Lower leg skin (tissue), 4 donors: ENCODE measurements at regions not wholly inside any gene's neighbourhood (a gene's known extent, or its start where the extent isn't known, plus 50 kb on each side); places are given as distances from the start of the nearest gene placed in this dataset.

ENCODE experiments used
- DNase-seq, 2 donors: peaks; one replicate each; pipeline ENCODE4 v3.0.0-alpha.2; 2019; ENCODE audit warnings: low spot score in 2 of 2
- H3K4me3 ChIP-seq: fragments of 200-600 bp; sonication (generic); 2 replicates; pipeline ENCODE4 v1.5.1; 2017; ENCODE audit warnings: mild to moderate bottlenecking, low read depth; ENCODE audit not compliant: poor library complexity, severe bottlenecking
- POLR2A ChIP-seq, 2 donors: fragments of 450-650 bp; IDR thresholded peaks; one replicate each; pipeline ENCODE4 v1.6.1; 2016 to 2017; ENCODE audit warnings: antibody characterized with exemption in 2 of 2, mild to moderate bottlenecking in 1 of 2, moderate library complexity in 1 of 2
- WGBS, 2 donors: methylation state at CpG; one replicate each; pipeline ENCODE4 v1.1.5; 2018; 5-methylcytosine and 5-hydroxymethylcytosine counted together
- intact Hi-C: fragments of 100-400 bp; cut with DNase I; formaldehyde crosslinking; loops from one replicate; pipeline ENCODE4 v1.15.0; 2023; ENCODE audit warnings: low total_unique reads
- TF ChIP-seq, protein P1 (sequence below), 3 donors: fragments of 450-650 bp; IDR thresholded peaks; one replicate each; pipeline ENCODE4 v1.5.1; 2016; ENCODE audit warnings: antibody characterized with exemption in 3 of 3, mild to moderate bottlenecking in 3 of 3, moderate library complexity in 2 of 3

DNA sequence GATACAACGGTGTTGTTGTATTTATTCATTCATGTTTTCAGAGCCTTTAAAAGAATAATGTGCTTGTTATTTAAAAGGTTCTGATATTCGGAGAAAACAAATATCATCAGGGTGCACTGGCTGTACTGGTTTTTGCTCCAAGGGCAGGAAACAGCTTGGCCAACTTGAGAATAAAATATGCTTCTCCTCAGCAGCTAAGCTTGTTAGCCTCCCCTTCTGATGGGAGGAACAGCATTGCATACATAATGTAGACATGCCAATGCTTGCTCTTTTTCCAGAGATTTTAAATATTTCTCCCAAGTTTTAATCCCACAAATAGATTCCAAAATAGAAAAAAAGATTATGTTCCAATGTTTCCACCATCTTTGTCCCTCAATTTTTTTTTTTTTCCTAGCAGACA, 87.6 kb upstream of the RPL34 start:
- 40 to 42% methylated on average over 2 of the region's 2 CpGs for WGBS, 2 donors
- TF ChIP-seq, protein P1, sequence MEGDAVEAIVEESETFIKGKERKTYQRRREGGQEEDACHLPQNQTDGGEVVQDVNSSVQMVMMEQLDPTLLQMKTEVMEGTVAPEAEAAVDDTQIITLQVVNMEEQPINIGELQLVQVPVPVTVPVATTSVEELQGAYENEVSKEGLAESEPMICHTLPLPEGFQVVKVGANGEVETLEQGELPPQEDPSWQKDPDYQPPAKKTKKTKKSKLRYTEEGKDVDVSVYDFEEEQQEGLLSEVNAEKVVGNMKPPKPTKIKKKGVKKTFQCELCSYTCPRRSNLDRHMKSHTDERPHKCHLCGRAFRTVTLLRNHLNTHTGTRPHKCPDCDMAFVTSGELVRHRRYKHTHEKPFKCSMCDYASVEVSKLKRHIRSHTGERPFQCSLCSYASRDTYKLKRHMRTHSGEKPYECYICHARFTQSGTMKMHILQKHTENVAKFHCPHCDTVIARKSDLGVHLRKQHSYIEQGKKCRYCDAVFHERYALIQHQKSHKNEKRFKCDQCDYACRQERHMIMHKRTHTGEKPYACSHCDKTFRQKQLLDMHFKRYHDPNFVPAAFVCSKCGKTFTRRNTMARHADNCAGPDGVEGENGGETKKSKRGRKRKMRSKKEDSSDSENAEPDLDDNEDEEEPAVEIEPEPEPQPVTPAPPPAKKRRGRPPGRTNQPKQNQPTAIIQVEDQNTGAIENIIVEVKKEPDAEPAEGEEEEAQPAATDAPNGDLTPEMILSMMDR (IDR thresholded peaks at IDR 0.05): no peak
- TF ChIP-seq POLR2A (IDR thresholded peaks at IDR 0.05): no peak
- intact Hi-C loops: no loop called here
- no peak overlapping the region for H3K4me3 ChIP-seq
- no peak for DNase-seq

DNA sequence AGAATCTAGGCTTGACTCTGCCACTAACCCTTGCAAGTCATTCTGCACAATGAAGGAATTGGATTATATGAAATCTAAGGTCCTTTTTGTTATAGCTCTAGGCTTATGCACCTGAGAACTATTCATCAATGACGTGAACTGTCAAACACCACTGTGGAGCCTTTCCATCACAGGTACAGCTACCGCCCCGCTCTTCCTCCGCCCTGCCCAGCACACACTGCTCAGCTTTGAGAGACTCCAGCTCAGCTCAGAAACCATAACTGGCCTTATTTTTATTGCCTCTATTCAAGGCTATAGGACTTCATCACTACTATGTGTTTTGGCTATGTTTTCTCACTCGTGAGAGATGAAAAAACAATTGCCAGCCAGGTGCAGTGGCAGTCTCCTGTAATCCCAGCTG, 88.2 kb upstream of the RPL34 start:
- DNase-seq: no peak
- intact Hi-C loops: no loop called here
- H3K4me3 ChIP-seq: no peak overlapping the region
- TF ChIP-seq, protein P1 (IDR thresholded peaks at IDR 0.05): no peak
- no peak for TF ChIP-seq POLR2A (IDR thresholded peaks at IDR 0.05)
- WGBS, 2 donors: 71 to 81% methylated on average over 5 of the region's 5 CpGs

DNA sequence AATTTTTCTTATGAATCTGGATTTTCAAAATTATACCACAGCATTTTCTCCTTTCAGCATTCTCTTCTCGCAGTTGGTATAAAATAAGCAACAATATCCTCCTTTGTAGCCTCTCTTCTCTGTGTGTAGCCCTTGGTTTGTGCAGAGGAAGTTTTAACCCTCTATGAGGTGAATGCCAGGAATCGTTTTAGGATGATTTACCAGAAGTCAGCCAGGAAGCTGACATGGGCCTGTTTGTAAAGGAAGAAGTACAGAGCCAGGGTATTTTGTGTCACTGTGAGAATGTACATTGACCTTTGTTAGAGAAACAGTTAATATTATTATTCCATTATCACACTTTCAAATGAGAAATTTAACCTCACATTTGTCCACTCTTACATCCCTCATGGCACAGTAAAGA, 88.9 kb upstream of the RPL34 start:
- intact Hi-C loops: no loop called here
- WGBS, 2 donors: 61 to 65% methylated on average over 2 of the region's 2 CpGs

DNA sequence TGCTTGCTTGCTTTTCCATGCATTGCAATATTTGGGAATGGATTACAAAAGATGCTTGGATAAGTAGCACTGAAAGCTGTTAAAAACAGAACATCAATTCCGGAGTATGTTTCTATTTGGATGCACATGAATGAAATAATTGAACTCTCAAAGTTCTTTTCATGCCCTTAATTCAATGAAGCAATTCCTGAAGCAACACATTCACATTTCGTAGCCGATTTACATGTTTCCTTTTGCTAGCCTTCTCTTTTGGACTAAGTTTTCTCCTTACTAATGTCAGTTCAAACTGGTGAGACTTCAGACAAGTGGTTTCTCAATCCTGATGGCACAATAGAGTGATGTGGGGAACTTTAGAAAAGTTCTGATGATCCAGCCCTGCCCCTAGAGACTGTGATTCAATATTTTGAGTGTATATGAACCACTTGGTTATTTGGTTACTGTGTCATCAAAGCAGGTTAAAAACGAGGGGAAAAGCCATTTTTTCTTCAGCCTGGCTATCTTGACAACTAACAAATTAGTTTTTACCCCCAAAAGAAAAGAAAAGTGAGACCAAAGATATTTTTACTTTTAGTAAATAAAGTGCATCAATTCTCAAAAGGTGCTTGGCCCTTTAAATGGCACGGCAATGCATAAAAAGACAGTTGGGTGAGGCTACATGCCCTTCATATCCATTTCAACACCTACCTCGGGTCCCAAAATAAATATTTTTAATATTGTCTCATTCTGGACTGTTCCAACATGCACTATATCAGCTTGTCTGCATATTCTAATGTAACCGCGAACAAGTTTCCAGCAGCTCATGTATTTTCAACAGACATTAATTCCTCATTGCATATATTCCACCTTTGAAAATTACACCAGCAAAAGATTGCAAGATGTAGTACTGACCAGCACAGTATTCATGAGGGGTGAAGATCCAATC, 90.1 kb upstream of the RPL34 start:
- TF ChIP-seq POLR2A (IDR thresholded peaks at IDR 0.05): no peak
- TF ChIP-seq, protein P1 (IDR thresholded peaks at IDR 0.05): no peak
- H3K4me3 ChIP-seq: no peak overlapping the region
- WGBS, 2 donors: 54 to 55% methylated on average over 8 of the region's 8 CpGs
- no peak for DNase-seq
- intact Hi-C loops: no loop called here

More for the DNA sequence above, 88.9 kb upstream of the RPL34 start:
- DNase-seq: no peak
- TF ChIP-seq, protein P1 (IDR thresholded peaks at IDR 0.05): no peak
- TF ChIP-seq POLR2A (IDR thresholded peaks at IDR 0.05): no peak
- H3K4me3 ChIP-seq: no peak overlapping the region

DNA sequence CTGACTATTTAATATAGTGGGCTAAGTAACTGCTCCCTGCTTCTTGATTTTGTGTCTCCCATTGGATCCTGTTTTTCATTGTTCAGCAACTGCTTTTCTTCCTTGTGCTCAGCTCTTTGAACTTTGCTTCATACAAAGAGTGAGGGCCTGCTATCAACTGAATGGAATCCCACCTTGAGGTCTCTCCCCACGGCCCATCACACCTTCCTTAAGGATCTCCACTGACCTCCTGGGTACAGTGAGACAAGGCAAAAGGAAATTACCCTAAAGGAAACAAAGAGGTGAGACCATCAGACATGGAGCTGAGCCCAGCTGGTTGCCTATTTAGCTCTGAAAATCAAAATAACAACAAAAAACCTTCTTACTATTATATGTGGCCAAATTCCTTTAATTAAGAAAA, 91.3 kb upstream of the RPL34 start:
- TF ChIP-seq, protein P1 (IDR thresholded peaks at IDR 0.05): no peak
- no peak for TF ChIP-seq POLR2A (IDR thresholded peaks at IDR 0.05)
- no peak for DNase-seq
- 83% methylated on average over 1 of the region's 1 CpG for WGBS, 2 donors
- intact Hi-C loops: no loop called here
- H3K4me3 ChIP-seq: no peak overlapping the region
